Neural cell (in vitro differentiated cells): ENCODE measurements at regions not wholly inside any gene's neighbourhood (a gene's known extent, or its start where the extent isn't known, plus 50 kb on each side); places are given as distances from the start of the nearest gene placed in this dataset.

Experiments
- H2AFZ ChIP-seq: fragments of 200-600, 300-800 bp; sonication (generic), shearing (Covaris generic); 2 replicates; pipeline ENCODE4 v1.6.0; 2014; ENCODE audit warnings: low read depth, mild to moderate bottlenecking, antibody characterized with exemption, low read length, moderate library complexity
- H3F3A ChIP-seq: fragments of 200-600 bp; shearing (Covaris generic); 2 replicates; pipeline ENCODE4 v1.6.1; 2016; ENCODE audit warnings: mild to moderate bottlenecking, moderate library complexity, mixed read lengths, antibody characterized with exemption, low read length; ENCODE audit not compliant: insufficient read depth, poor library complexity, severe bottlenecking
- H3K27ac ChIP-seq: fragments of 200-600, 300-800 bp; sonication (generic), shearing (Covaris generic); 2 replicates; pipeline ENCODE4 v1.5.1; 2014; ENCODE audit warnings: mild to moderate bottlenecking, low read length, moderate library complexity
- H3K27me3 ChIP-seq: fragments of 300-800, 200-600 bp; sonication (generic), shearing (Covaris generic); 2 replicates; pipeline ENCODE4 v1.6.0; 2014; ENCODE audit warnings: mild to moderate bottlenecking, low read depth, low read length, moderate library complexity; ENCODE audit not compliant: insufficient read depth
- H3K36me3 ChIP-seq: fragments of 300-800, 200-600 bp; sonication (generic), shearing (Covaris generic); 2 replicates; pipeline ENCODE4 v1.5.1; 2014; ENCODE audit warnings: mild to moderate bottlenecking, antibody characterized with exemption, low read length, moderate library complexity; ENCODE audit not compliant: insufficient read depth
- H3K4me2 ChIP-seq: fragments of 300-800, 200-600 bp; sonication (generic), shearing (Covaris generic); 2 replicates; pipeline ENCODE4 v1.6.0; 2014; ENCODE audit warnings: mild to moderate bottlenecking, low read length
- H3K4me3 ChIP-seq: fragments of 300-800, 200-600 bp; sonication (generic), shearing (Covaris generic); 2 replicates; pipeline ENCODE4 v1.5.1; 2014; ENCODE audit warnings: mild to moderate bottlenecking, low read length, moderate library complexity
- H3K79me2 ChIP-seq: fragments of 200-600 bp; shearing (Covaris generic); replicated peaks from 2 replicates; pipeline ENCODE4 v1.6.0; 2014; ENCODE audit warnings: mild to moderate bottlenecking, low read length, moderate library complexity; ENCODE audit not compliant: insufficient read depth
- H3K9ac ChIP-seq: fragments of 300-800, 200-600 bp; sonication (generic), shearing (Covaris generic); 2 replicates; pipeline ENCODE4 v1.6.1; 2016; ENCODE audit warnings: mild to moderate bottlenecking, low read length, mixed read lengths
- H3K9me2 ChIP-seq: fragments of 200-600 bp; shearing (Covaris generic); 2 replicates; pipeline ENCODE4 v1.6.1; 2016; ENCODE audit warnings: mild to moderate bottlenecking, low read length, mixed read lengths; ENCODE audit not compliant: insufficient read depth
- H3K9me3 ChIP-seq: fragments of 200-600, 300-800 bp; sonication (generic), shearing (Covaris generic); 2 replicates; pipeline ENCODE4 v1.6.1; 2016; ENCODE audit warnings: mild to moderate bottlenecking, mixed run types, low read length, moderate library complexity, mixed read lengths
- H4K20me1 ChIP-seq: fragments of 200-600 bp; shearing (Covaris generic); 2 replicates; pipeline ENCODE4 v1.6.1; 2016; ENCODE audit warnings: mild to moderate bottlenecking, mixed run types; ENCODE audit not compliant: insufficient read depth
- EP300 ChIP-seq: fragments of 450-650 bp; conservative IDR thresholded peaks from 2 replicates; pipeline ENCODE4 v1.6.1; 2014; ENCODE audit warnings: antibody characterized with exemption, mild to moderate bottlenecking, moderate library complexity; ENCODE audit not compliant: poor library complexity, severe bottlenecking
- EZH2 ChIP-seq: fragments of 200-600, 300-800 bp; shearing (Covaris generic), sonication (generic); IDR thresholded peaks from 2 replicates; pipeline ENCODE4 v1.6.1; 2014; ENCODE audit warnings: antibody characterized with exemption, low read length, borderline replicate concordance, mild to moderate bottlenecking; ENCODE audit not compliant: insufficient read depth, poor library complexity, severe bottlenecking
- MXI1 ChIP-seq: fragments of 450-650 bp; conservative IDR thresholded peaks from 2 replicates; pipeline ENCODE4 v1.6.1; 2014; ENCODE audit warnings: antibody characterized with exemption, mild to moderate bottlenecking; ENCODE audit not compliant: poor library complexity, severe bottlenecking
- POLR2AphosphoS5 ChIP-seq: IDR thresholded peaks from 2 replicates; pipeline ENCODE4 v1.6.1; 2012
- RAD21 ChIP-seq: fragments of 450-650 bp; conservative IDR thresholded peaks from 2 replicates; pipeline ENCODE4 v1.6.1; 2014; ENCODE audit warnings: antibody characterized with exemption, mild to moderate bottlenecking, moderate library complexity
- REST ChIP-seq: IDR thresholded peaks from 2 replicates; pipeline ENCODE4 v1.6.1; 2012; ENCODE audit warnings: borderline replicate concordance
- SMC3 ChIP-seq: fragments of 450-650 bp; conservative IDR thresholded peaks from 2 replicates; pipeline ENCODE4 v1.6.1; 2014; ENCODE audit warnings: antibody characterized with exemption, mild to moderate bottlenecking, moderate library complexity; ENCODE audit not compliant: poor library complexity
- TAF1 ChIP-seq: IDR thresholded peaks from 2 replicates; pipeline ENCODE4 v1.6.1; 2012; ENCODE audit warnings: low read depth
- TF ChIP-seq, protein P1 (sequence below): fragments of 450-650 bp; IDR thresholded peaks from 2 replicates; pipeline ENCODE4 v1.5.1; 2014; ENCODE audit warnings: antibody characterized with exemption, mild to moderate bottlenecking, moderate library complexity; ENCODE audit not compliant: poor library complexity, severe bottlenecking

GRCh38 chr2:211237586-211238275, 681.3 kb downstream of the CPS1 start:
- no peak overlapping the region for H2AFZ ChIP-seq
- H3K27me3 ChIP-seq, result no peaks in the 10 kb centered on the region
- H3K27ac ChIP-seq, result no peak overlapping the region
- no peaks in the 10 kb centered on the region for H3K79me2 ChIP-seq
- H3K9me3 ChIP-seq, result no peaks in the 10 kb centered on the region
- no peak for TF ChIP-seq TAF1
- no peak for TF ChIP-seq RAD21
- no peak for TF ChIP-seq MXI1
- TF ChIP-seq SMC3, result no peak
- no peak for TF ChIP-seq EZH2
- TF ChIP-seq POLR2AphosphoS5, result no peak
- TF ChIP-seq REST, result no peak
- no peak for TF ChIP-seq EP300
- TF ChIP-seq, protein P1, sequence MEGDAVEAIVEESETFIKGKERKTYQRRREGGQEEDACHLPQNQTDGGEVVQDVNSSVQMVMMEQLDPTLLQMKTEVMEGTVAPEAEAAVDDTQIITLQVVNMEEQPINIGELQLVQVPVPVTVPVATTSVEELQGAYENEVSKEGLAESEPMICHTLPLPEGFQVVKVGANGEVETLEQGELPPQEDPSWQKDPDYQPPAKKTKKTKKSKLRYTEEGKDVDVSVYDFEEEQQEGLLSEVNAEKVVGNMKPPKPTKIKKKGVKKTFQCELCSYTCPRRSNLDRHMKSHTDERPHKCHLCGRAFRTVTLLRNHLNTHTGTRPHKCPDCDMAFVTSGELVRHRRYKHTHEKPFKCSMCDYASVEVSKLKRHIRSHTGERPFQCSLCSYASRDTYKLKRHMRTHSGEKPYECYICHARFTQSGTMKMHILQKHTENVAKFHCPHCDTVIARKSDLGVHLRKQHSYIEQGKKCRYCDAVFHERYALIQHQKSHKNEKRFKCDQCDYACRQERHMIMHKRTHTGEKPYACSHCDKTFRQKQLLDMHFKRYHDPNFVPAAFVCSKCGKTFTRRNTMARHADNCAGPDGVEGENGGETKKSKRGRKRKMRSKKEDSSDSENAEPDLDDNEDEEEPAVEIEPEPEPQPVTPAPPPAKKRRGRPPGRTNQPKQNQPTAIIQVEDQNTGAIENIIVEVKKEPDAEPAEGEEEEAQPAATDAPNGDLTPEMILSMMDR, result no peak
- no peaks in the 10 kb centered on the region for H3K36me3 ChIP-seq
- H3K9ac ChIP-seq, result no peak overlapping the region
- no peak overlapping the region for H3K4me2 ChIP-seq
- H3K9me2 ChIP-seq, result no peaks in the 10 kb centered on the region
- H3K4me3 ChIP-seq, result no peak overlapping the region
- no peaks in the 10 kb centered on the region for H3F3A ChIP-seq
- no peaks in the 10 kb centered on the region for H4K20me1 ChIP-seq

DNA sequence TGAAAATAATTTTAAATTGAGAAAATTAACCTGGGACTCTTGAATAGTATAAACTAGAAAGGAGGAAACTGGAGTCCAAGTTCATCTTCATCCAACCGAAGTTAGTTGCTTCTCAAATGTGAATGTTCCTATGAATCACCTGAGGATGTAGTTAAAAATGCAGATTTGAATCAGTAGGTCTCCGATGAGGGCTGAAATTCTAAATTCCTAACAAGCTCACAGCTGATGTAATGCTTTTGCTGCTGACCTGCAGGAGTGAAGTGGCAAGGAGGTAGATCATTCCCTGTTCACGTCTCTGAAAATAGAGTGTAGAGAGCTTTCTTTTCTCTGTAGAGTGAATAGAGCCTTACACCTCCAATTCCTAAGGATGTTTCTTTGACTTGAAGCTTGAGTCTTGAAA, 685.5 kb downstream of the CPS1 start:
- H4K20me1 ChIP-seq, result no peaks in the 10 kb centered on the region
- H3K9ac ChIP-seq, result no peak overlapping the region
- no peaks in the 10 kb centered on the region for H3F3A ChIP-seq
- H3K27me3 ChIP-seq, result no peaks in the 10 kb centered on the region
- TF ChIP-seq EP300 (no peak), TAF1 (no peak), SMC3 (no peak), RAD21 (no peak), EZH2 (no peak), MXI1 (no peak), POLR2AphosphoS5 (no peak), REST (no peak)
- TF ChIP-seq, protein P1, result no peak
- H3K4me2 ChIP-seq, result no peak overlapping the region
- no peaks in the 10 kb centered on the region for H3K79me2 ChIP-seq
- H3K4me3 ChIP-seq, result no peak overlapping the region
- H3K9me2 ChIP-seq, result no peaks in the 10 kb centered on the region
- no peaks in the 10 kb centered on the region for H3K36me3 ChIP-seq
- H2AFZ ChIP-seq, result no peak overlapping the region
- H3K27ac ChIP-seq, result no peak overlapping the region
- no peaks in the 10 kb centered on the region for H3K9me3 ChIP-seq
